ENCODE measurements at regions not wholly inside any gene's neighbourhood (a gene's known extent, or its start where the extent isn't known, plus 50 kb on each side); places are given as distances from the start of the nearest gene placed in this dataset.

GRCh38 chr11:101707477-101707876 is 123.7 kb upstream of the TRPC6 start (continued):
- TF ChIP-seq ZNF462 (CRISPR knock-in tag; IDR thresholded peaks at IDR 0.05), result no peak
- no peak for TF ChIP-seq REST (IDR thresholded peaks at IDR 0.05; ENCODE audit: unreplicated experiment)
- TF ChIP-seq ZNF331 (CRISPR knock-in tag; IDR thresholded peaks at IDR 0.05; ENCODE audit: low read depth), result no peak
- TF ChIP-seq STAT1 (IDR thresholded peaks at IDR 0.05; ENCODE audit: unreplicated experiment), result no peak
- no peak for TF ChIP-seq ETS1 (IDR thresholded peaks at IDR 0.05)
- TF ChIP-seq CTCF (conservative IDR thresholded peaks at IDR 0.05; ENCODE audit: low read depth in 2 of 2), result no peak
- no peak for TF ChIP-seq POLR2AphosphoS5 (IDR thresholded peaks at IDR 0.05; ENCODE audit: low read depth)
